GM19238 (cell line): ENCODE measurements at regions not wholly inside any gene's neighbourhood (a gene's known extent, or its start where the extent isn't known, plus 50 kb on each side); places are given as distances from the start of the nearest gene placed in this dataset.

ENCODE experiments used
- DNase-seq: peaks from one replicate; pipeline ENCODE4 v3.0.0; 2011; ENCODE audit warnings: low spot score; ENCODE audit not compliant: insufficient read length

- no peak for DNase-seq
These were observed 355.4 kb downstream of the CDH26 start for GRCh38 chr20:60313614-60314013.

- DNase-seq = no peak
These were observed 356.5 kb downstream of the CDH26 start for GRCh38 chr20:60314727-60315126.

- DNase-seq = no peak
These were observed 358.4 kb downstream of the CDH26 start for GRCh38 chr20:60316476-60317158.

- DNase-seq = no peak
These were observed 359.2 kb downstream of the CDH26 start for GRCh38 chr20:60317401-60317800.

GRCh38 chr20:60321601-60322000 lies 363.4 kb downstream of the CDH26 start:
- no peak for DNase-seq

- no peak for DNase-seq
These were observed 368.6 kb downstream of the CDH26 start for GRCh38 chr20:60326821-60327220.

- no peak for DNase-seq
These were observed 369.9 kb downstream of the CDH26 start for GRCh38 chr20:60327971-60328660.

GRCh38 chr20:60330461-60330860 lies 372.2 kb downstream of the CDH26 start:
- no peak for DNase-seq

- no peak for DNase-seq
These were observed 373.6 kb downstream of the CDH26 start for GRCh38 chr20:60331688-60332300.

GRCh38 chr20:60332523-60332922 lies 374.3 kb downstream of the CDH26 start:
- no peak for DNase-seq

GRCh38 chr20:60334911-60335310 lies 376.7 kb downstream of the CDH26 start:
- DNase-seq = no peak

GRCh38 chr20:60338556-60338955 lies 380.3 kb downstream of the CDH26 start:
- no peak for DNase-seq

GRCh38 chr20:60339738-60340137 lies 381.5 kb downstream of the CDH26 start:
- DNase-seq = no peak

- no peak for DNase-seq
These were observed 382.0 kb downstream of the CDH26 start for GRCh38 chr20:60340232-60340631.

- no peak for DNase-seq
These were observed 382.8 kb downstream of the CDH26 start for GRCh38 chr20:60341062-60341461.

GRCh38 chr20:60345106-60345505 lies 386.9 kb downstream of the CDH26 start:
- no peak for DNase-seq

GRCh38 chr20:60349418-60349817 lies 391.2 kb downstream of the CDH26 start:
- no peak for DNase-seq

- DNase-seq = no peak
These were observed 393.8 kb downstream of the CDH26 start for GRCh38 chr20:60352017-60352416.

GRCh38 chr20:60352596-60352995 lies 394.4 kb downstream of the CDH26 start:
- no peak for DNase-seq

GRCh38 chr20:60354024-60354580 lies 395.9 kb downstream of the CDH26 start:
- DNase-seq = no peak

GRCh38 chr20:60358101-60358500 lies 399.9 kb downstream of the CDH26 start:
- DNase-seq = no peak

- no peak for DNase-seq
These were observed 400.8 kb downstream of the CDH26 start for GRCh38 chr20:60359010-60359409.
